Spleen (tissue), 11 donors: ENCODE measurements at regions not wholly inside any gene's neighbourhood (a gene's known extent, or its start where the extent isn't known, plus 50 kb on each side); places are given as distances from the start of the nearest gene placed in this dataset.
A peak's percentile ranks its signal among the peaks of the same experiment; 100 is the strongest.
"Not testable (repeated sequence)": the region's sequence is repeated elsewhere in the genome, so short reads cannot be mapped to it uniquely, and the experiment has no call there.

ENCODE experiments used
- DNase-seq: peaks from one replicate; pipeline ENCODE4 v3.0.0-alpha.2; 2020
- H3K27ac ChIP-seq, 8 donors: fragments of 200-600 bp; sonication (generic) in 7 of 8; 1 replicate in 4 of 8; 2 replicates in 4 of 8; pipeline versions ENCODE4 v1.5.0 to v1.8.0; 2016 to 2021; ENCODE audit warnings: inconsistent platforms in 4 of 8, mild to moderate bottlenecking in 4 of 8, moderate library complexity in 1 of 8
- H3K27me3 ChIP-seq, 7 donors: fragments of 200-600 bp; sonication (generic) in 6 of 7; replicated peaks in 1 of 7; 1 replicate in 4 of 7; 2 replicates in 3 of 7; pipeline versions ENCODE4 v1.5.0 to v1.8.0; 2016 to 2021; ENCODE audit warnings: inconsistent platforms in 3 of 7, mild to moderate bottlenecking in 1 of 7
- H3K36me3 ChIP-seq, 6 donors: fragments of 200-600 bp; sonication (generic) in 5 of 6; 1 replicate in 4 of 6; 2 replicates in 2 of 6; pipeline versions ENCODE4 v1.5.0 to v1.8.0; 2016 to 2021; ENCODE audit warnings: inconsistent platforms in 2 of 6
- H3K4me1 ChIP-seq, 6 donors: fragments of 200-600 bp; sonication (generic) in 5 of 6; 1 replicate in 3 of 6; 2 replicates in 3 of 6; pipeline versions ENCODE4 v1.5.0 to v1.8.0; 2016 to 2021; ENCODE audit warnings: inconsistent platforms in 3 of 6
- H3K4me3 ChIP-seq, 8 donors: fragments of 200-600 bp; sonication (generic) in 7 of 8; 1 replicate in 4 of 8; 2 replicates in 4 of 8; pipeline versions ENCODE4 v1.5.0 to v1.8.0; 2016 to 2021; ENCODE audit warnings: inconsistent platforms in 4 of 8, mild to moderate bottlenecking in 4 of 8, moderate library complexity in 2 of 8
- H3K9me3 ChIP-seq, 8 donors: fragments of 200-600 bp; sonication (generic) in 7 of 8; 1 replicate in 4 of 8; 2 replicates in 4 of 8; pipeline versions ENCODE4 v1.5.0 to v1.8.0; 2016 to 2021; ENCODE audit warnings: inconsistent platforms in 4 of 8
- POLR2A ChIP-seq, 3 donors: fragments of 450-650 bp; IDR thresholded peaks; one replicate each; pipeline ENCODE4 v1.5.1; 2017; ENCODE audit warnings: antibody characterized with exemption in 3 of 3, mild to moderate bottlenecking in 1 of 3
- POLR2AphosphoS5 ChIP-seq, 3 donors: sonication (generic); formaldehyde crosslinking; IDR thresholded peaks; one replicate each; pipeline ENCODE4 v1.5.1; 2017; ENCODE audit warnings: antibody characterized with exemption in 3 of 3
- WGBS, 5 donors: extraction: QIAGEN DNeasy Blood & Tissue Kit in 3 of 5; methylation state at CpG; one replicate each; pipeline versions ENCODE4 v1.1.5 to v1.1.7; 2013 to 2018; 5-methylcytosine and 5-hydroxymethylcytosine counted together
- intact Hi-C: fragments of 100-400 bp; cut with DNase I; formaldehyde crosslinking; loops from one replicate; pipeline ENCODE4 v1.15.0; 2023; ENCODE audit warnings: low total_unique reads
- TF ChIP-seq, protein P1 (sequence below), 11 experiments: fragments of 200-600 bp in 7 of 11; fragments of 450-650 bp in 4 of 11; sonication (generic) in 4 of 11; IDR thresholded peaks in 8 of 11; conservative IDR thresholded peaks in 3 of 11; 1 replicate in 7 of 11; 2 replicates in 4 of 11; pipeline versions ENCODE4 v1.4.0 to v1.8.0; 2016 to 2021; ENCODE audit warnings: antibody characterized with exemption in 11 of 11, inconsistent platforms in 4 of 11, mild to moderate bottlenecking in 1 of 11
- donor health status: healthy with polysubstance abuse.
- donor health status: DM: no; HTN: no; CAD: no; lungs with moderate emphysema.
- donor health status: DM: no; HTN: no; CAD: no.
- donor health status: Bipolar disorder and iron deficiency.
- donor health status: healthy.
- donor health status: DM: no; HTN: no; CAD: no.
- donor health status: DM: yes; HTN: yes; CAD: no.

- no peak for DNase-seq
- TF ChIP-seq POLR2AphosphoS5 (IDR thresholded peaks at IDR 0.05) (no peak), POLR2A (IDR thresholded peaks at IDR 0.05) (no peak)
- TF ChIP-seq, protein P1, sequence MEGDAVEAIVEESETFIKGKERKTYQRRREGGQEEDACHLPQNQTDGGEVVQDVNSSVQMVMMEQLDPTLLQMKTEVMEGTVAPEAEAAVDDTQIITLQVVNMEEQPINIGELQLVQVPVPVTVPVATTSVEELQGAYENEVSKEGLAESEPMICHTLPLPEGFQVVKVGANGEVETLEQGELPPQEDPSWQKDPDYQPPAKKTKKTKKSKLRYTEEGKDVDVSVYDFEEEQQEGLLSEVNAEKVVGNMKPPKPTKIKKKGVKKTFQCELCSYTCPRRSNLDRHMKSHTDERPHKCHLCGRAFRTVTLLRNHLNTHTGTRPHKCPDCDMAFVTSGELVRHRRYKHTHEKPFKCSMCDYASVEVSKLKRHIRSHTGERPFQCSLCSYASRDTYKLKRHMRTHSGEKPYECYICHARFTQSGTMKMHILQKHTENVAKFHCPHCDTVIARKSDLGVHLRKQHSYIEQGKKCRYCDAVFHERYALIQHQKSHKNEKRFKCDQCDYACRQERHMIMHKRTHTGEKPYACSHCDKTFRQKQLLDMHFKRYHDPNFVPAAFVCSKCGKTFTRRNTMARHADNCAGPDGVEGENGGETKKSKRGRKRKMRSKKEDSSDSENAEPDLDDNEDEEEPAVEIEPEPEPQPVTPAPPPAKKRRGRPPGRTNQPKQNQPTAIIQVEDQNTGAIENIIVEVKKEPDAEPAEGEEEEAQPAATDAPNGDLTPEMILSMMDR (IDR thresholded peaks at IDR 0.05 in 8 of 11, conservative IDR thresholded peaks at IDR 0.05 in 3 of 11) = no peak
- H3K4me1 ChIP-seq = no peaks in the 10 kb centered on the region
- H3K9me3 ChIP-seq = peaks cover 0 to 28% (median 23%) of the 10 kb centered on the region in 8 donors
- no peaks in the 10 kb centered on the region for H3K27me3 ChIP-seq
- no peak overlapping the region for H3K4me3 ChIP-seq
- intact Hi-C loops = no loop called here
- H3K27ac ChIP-seq = no peak overlapping the region
- no peaks in the 10 kb centered on the region for H3K36me3 ChIP-seq
Observed at GRCh38 chr3:104088738-104089137, 1278.0 kb upstream of the ALCAM start.

- H3K36me3 ChIP-seq, intact Hi-C loops: not testable (repeated sequence)
Observed at GRCh38 chr3:104089987-104090386, 1276.7 kb upstream of the ALCAM start.

DNA sequence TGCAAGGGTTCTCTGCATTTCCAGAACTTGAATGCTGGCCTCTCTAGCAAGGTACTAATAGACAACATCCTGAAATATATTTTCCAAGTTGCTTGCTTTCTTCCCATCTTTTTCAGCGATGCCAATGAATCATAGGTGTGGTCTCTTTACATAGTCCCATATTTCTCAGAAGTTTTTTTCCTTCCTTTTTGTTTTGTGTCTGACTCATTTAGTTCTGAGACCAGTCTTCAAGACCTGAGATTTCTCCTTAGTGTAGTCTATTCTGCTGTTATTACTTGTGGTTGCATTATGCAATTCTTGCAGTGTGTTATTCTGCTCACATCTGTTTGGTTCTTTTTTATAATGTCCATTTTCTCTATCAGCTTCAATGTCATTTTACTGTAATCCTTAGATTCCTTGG lies 1265.0 kb upstream of the ALCAM start:
- DNase-seq = no peak
- TF ChIP-seq POLR2A (IDR thresholded peaks at IDR 0.05) (no peak), POLR2AphosphoS5 (IDR thresholded peaks at IDR 0.05) (no peak)
- TF ChIP-seq, protein P1 (IDR thresholded peaks at IDR 0.05 in 8 of 11, conservative IDR thresholded peaks at IDR 0.05 in 3 of 11) = no peak
- Histone ChIP-seq H3K27me3 (peaks cover 0 to 10% (median 0%) of the 10 kb centered on the region in 7 donors), H3K36me3 (no peaks in the 10 kb centered on the region), H3K9me3 (peaks cover 0 to 8% (median 0%) of the 10 kb centered on the region in 8 donors), H3K4me3 (no peak overlapping the region), H3K4me1 (no peaks in the 10 kb centered on the region), H3K27ac (no peak overlapping the region)
- intact Hi-C loops = no loop called here
- 67 to 90% (median 68%) methylated on average over 1 of the region's 1 CpG for WGBS, 5 donors

More at GRCh38 chr3:104089987-104090386, 1276.7 kb upstream of the ALCAM start:
- peaks cover 0 to 26% (median 23%) of the 10 kb centered on the region in 8 donors for H3K9me3 ChIP-seq
- 60 to 77% (median 75%) methylated on average over 3 of the region's 3 CpGs for WGBS, 5 donors
- not testable (repeated sequence) for H3K4me1 ChIP-seq, H3K4me3 ChIP-seq, DNase-seq, H3K27ac ChIP-seq, H3K27me3 ChIP-seq

DNA sequence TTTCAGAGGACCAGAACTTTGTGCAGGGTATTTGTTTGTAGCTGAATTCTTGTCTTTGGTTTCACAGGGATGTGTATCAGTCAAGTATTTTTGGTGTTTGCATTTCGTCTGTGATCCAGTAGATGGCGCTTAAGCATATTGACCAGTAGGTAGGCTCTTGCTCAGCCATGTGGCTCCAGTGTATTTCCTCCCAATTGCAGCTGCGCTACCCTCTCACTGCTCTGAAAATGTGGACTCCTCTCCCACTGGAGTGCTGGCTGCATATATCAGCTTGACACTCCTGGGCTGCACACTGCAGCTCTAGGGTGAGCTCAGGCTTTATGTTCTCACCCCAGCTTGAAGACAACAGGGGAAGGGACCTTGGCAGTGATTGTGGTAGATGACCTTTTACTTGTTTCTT lies 1264.3 kb upstream of the ALCAM start:
- 7 to 13% (median 12%) methylated on average over 3 of the region's 3 CpGs for WGBS, 5 donors
- H3K36me3 ChIP-seq = no peaks in the 10 kb centered on the region
- H3K27me3 ChIP-seq = peaks cover 0 to 10% (median 0%) of the 10 kb centered on the region in 7 donors
- no peak overlapping the region for H3K27ac ChIP-seq
- intact Hi-C loops = no loop called here
- TF ChIP-seq POLR2AphosphoS5 (IDR thresholded peaks at IDR 0.05) = no peak
- TF ChIP-seq, protein P1 (IDR thresholded peaks at IDR 0.05 in 8 of 11, conservative IDR thresholded peaks at IDR 0.05 in 3 of 11) = peak in 5 of 11 experiments; percentile 21 to 38 (median 35)
- TF ChIP-seq POLR2A (IDR thresholded peaks at IDR 0.05) = no peak
- H3K4me1 ChIP-seq = peaks cover 0 to 3% (median 0%) of the 10 kb centered on the region in 6 donors
- peaks cover 0 to 8% (median 0%) of the 10 kb centered on the region in 8 donors for H3K9me3 ChIP-seq
- DNase-seq = no peak
- H3K4me3 ChIP-seq = no peak overlapping the region

DNA sequence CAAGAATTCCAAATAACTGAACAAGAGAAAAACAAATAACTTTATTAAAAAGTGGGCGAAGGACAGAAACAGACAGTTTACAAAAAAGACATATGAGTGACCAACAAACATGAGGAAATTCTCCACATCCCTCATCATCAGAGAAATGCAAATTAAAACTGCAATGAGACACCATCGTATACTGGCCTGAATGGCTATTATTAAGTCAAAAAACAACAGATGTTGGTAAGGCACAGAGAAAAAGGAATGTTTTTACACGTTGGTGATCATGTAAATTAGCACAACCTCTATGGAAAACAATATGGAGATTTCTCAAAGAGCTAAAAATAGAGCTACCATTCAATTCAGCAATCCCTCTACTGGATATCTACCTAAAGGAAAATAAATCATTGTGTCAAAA lies 1260.4 kb upstream of the ALCAM start:
- H3K4me1 ChIP-seq = peaks cover 0 to 3% (median 0%) of the 10 kb centered on the region in 6 donors
- intact Hi-C loops = no loop called here
- 56 to 66% (median 65%) methylated on average over 3 of the region's 3 CpGs for WGBS, 5 donors
- H3K27ac ChIP-seq = no peak overlapping the region
- H3K4me3 ChIP-seq = no peak overlapping the region
- no peaks in the 10 kb centered on the region for H3K9me3 ChIP-seq
- DNase-seq = no peak
- H3K36me3 ChIP-seq = no peaks in the 10 kb centered on the region
- peaks cover 0 to 10% (median 0%) of the 10 kb centered on the region in 7 donors for H3K27me3 ChIP-seq
- TF ChIP-seq, protein P1 (IDR thresholded peaks at IDR 0.05 in 8 of 11, conservative IDR thresholded peaks at IDR 0.05 in 3 of 11) = no peak
